ENCODE measurements at regions not wholly inside any gene's neighbourhood (a gene's known extent, or its start where the extent isn't known, plus 50 kb on each side); places are given as distances from the start of the nearest gene placed in this dataset.

GRCh38 chr18:23334569-23334968 lies 118.5 kb upstream of the RIOK3 start:
- Histone ChIP-seq H3K9ac (ENCODE audit: insufficient read depth, low read length) (no peak overlapping the region), H3K4me3 (replicated peaks in 1 of 4; ENCODE audit: control extremely low read depth in 1 of 4, insufficient read depth in 1 of 4, low read depth in 3 of 4, low read length in 4 of 4) (no peak overlapping the region), H3K9me3 (ENCODE audit: control insufficient read depth, insufficient read depth, low read depth, low read length) (no peaks in the 10 kb centered on the region), H3K36me3 (ENCODE audit: control insufficient read depth, insufficient read depth, low read length) (no peaks in the 10 kb centered on the region), H2AFZ (ENCODE audit: low read length) (no peak overlapping the region), H3K27ac (ENCODE audit: insufficient read depth, low read length) (no peak overlapping the region), H3K4me2 (ENCODE audit: extremely low read depth, insufficient read depth, low read length) (no peak overlapping the region), H3K4me1 (ENCODE audit: control insufficient read depth, extremely low read depth, insufficient read depth, low read length) (no peaks in the 10 kb centered on the region), H3K27me3 (ENCODE audit: control insufficient read depth, insufficient read depth, low read length) (no peaks in the 10 kb centered on the region), H3K79me2 (ENCODE audit: control insufficient read depth, insufficient read depth, low read length) (no peaks in the 10 kb centered on the region), H4K20me1 (ENCODE audit: control insufficient read depth, extremely low read depth, insufficient read depth, low read length) (no peaks in the 10 kb centered on the region)
- no peak for TF ChIP-seq EZH2 (IDR thresholded peaks at IDR 0.05; ENCODE audit: low read length, missing control alignments)
- no peak for TF ChIP-seq CTCF (conservative IDR thresholded peaks at IDR 0.05 in 1 of 2, IDR thresholded peaks at IDR 0.05 in 1 of 2; ENCODE audit: low read depth in 1 of 2, low read length in 2 of 2)
- DNase-seq (ENCODE audit: low read depth in 2 of 2): no peak

- H3K79me2 ChIP-seq (ENCODE audit: control insufficient read depth, insufficient read depth, low read length): no peaks in the 10 kb centered on the region
- H4K20me1 ChIP-seq (ENCODE audit: control insufficient read depth, extremely low read depth, insufficient read depth, low read length): no peaks in the 10 kb centered on the region
- TF ChIP-seq CTCF (conservative IDR thresholded peaks at IDR 0.05 in 1 of 2, IDR thresholded peaks at IDR 0.05 in 1 of 2; ENCODE audit: low read depth in 1 of 2, low read length in 2 of 2): no peak
- TF ChIP-seq EZH2 (IDR thresholded peaks at IDR 0.05; ENCODE audit: low read length, missing control alignments): no peak
- DNase-seq (ENCODE audit: low read depth in 2 of 2): peak in 1 of 2 donors; percentile 47
- no peak overlapping the region for H3K4me2 ChIP-seq (ENCODE audit: extremely low read depth, insufficient read depth, low read length)
- H3K4me1 ChIP-seq (ENCODE audit: control insufficient read depth, extremely low read depth, insufficient read depth, low read length): peaks cover 2% of the 10 kb centered on the region
- H3K36me3 ChIP-seq (ENCODE audit: control insufficient read depth, insufficient read depth, low read length): no peaks in the 10 kb centered on the region
- H3K4me3 ChIP-seq (replicated peaks in 1 of 4; ENCODE audit: control extremely low read depth in 1 of 4, insufficient read depth in 1 of 4, low read depth in 3 of 4, low read length in 4 of 4): no peak overlapping the region
- no peaks in the 10 kb centered on the region for H3K27me3 ChIP-seq (ENCODE audit: control insufficient read depth, insufficient read depth, low read length)
- no peak overlapping the region for H2AFZ ChIP-seq (ENCODE audit: low read length)
- H3K9ac ChIP-seq (ENCODE audit: insufficient read depth, low read length): no peak overlapping the region
- H3K9me3 ChIP-seq (ENCODE audit: control insufficient read depth, insufficient read depth, low read depth, low read length): no peaks in the 10 kb centered on the region
- no peak overlapping the region for H3K27ac ChIP-seq (ENCODE audit: insufficient read depth, low read length)
Measured at GRCh38 chr18:23336101-23336500, 117.0 kb upstream of the RIOK3 start.

GRCh38 chr18:23337599-23338444 lies 115.3 kb upstream of the RIOK3 start:
- Histone ChIP-seq H3K27me3 (ENCODE audit: control insufficient read depth, insufficient read depth, low read length) (no peaks in the 10 kb centered on the region), H3K4me3 (replicated peaks in 1 of 4; ENCODE audit: control extremely low read depth in 1 of 4, insufficient read depth in 1 of 4, low read depth in 3 of 4, low read length in 4 of 4) (no peak overlapping the region), H3K4me2 (ENCODE audit: extremely low read depth, insufficient read depth, low read length) (no peak overlapping the region), H3K9me3 (ENCODE audit: control insufficient read depth, insufficient read depth, low read depth, low read length) (no peaks in the 10 kb centered on the region), H3K9ac (ENCODE audit: insufficient read depth, low read length) (no peak overlapping the region), H4K20me1 (ENCODE audit: control insufficient read depth, extremely low read depth, insufficient read depth, low read length) (no peaks in the 10 kb centered on the region), H3K27ac (ENCODE audit: insufficient read depth, low read length) (no peak overlapping the region), H3K36me3 (ENCODE audit: control insufficient read depth, insufficient read depth, low read length) (no peaks in the 10 kb centered on the region), H2AFZ (ENCODE audit: low read length) (no peak overlapping the region), H3K4me1 (ENCODE audit: control insufficient read depth, extremely low read depth, insufficient read depth, low read length) (peaks cover 2% of the 10 kb centered on the region), H3K79me2 (ENCODE audit: control insufficient read depth, insufficient read depth, low read length) (no peaks in the 10 kb centered on the region)
- TF ChIP-seq EZH2 (IDR thresholded peaks at IDR 0.05; ENCODE audit: low read length, missing control alignments): no peak
- TF ChIP-seq CTCF (conservative IDR thresholded peaks at IDR 0.05 in 1 of 2, IDR thresholded peaks at IDR 0.05 in 1 of 2; ENCODE audit: low read depth in 1 of 2, low read length in 2 of 2): no peak
- peak; percentile 72 to 73 for DNase-seq (ENCODE audit: low read depth in 2 of 2)

Data from fibroblast of lung (primary cell).